OCI-LY1 (cell line): ENCODE measurements at regions not wholly inside any gene's neighbourhood (a gene's known extent, or its start where the extent isn't known, plus 50 kb on each side); places are given as distances from the start of the nearest gene placed in this dataset.

ENCODE experiments used
- EZH2 ChIP-seq: fragments of 200-600 bp; sonication (generic), shearing (Covaris generic); IDR thresholded peaks from 2 replicates; pipeline ENCODE4 v1.8.0; 2017; ENCODE audit warnings: borderline replicate concordance, mixed run types, mild to moderate bottlenecking, antibody characterized with exemption, low read length, moderate library complexity, mixed read lengths
- TF ChIP-seq, protein P1 (sequence below): fragments of 200-600 bp; sonication (generic), shearing (Covaris generic); IDR thresholded peaks from 2 replicates; pipeline ENCODE4 v1.5.1; 2017; ENCODE audit warnings: mild to moderate bottlenecking, antibody characterized with exemption, low read length, moderate library complexity, mixed read lengths

- TF ChIP-seq, protein P1, sequence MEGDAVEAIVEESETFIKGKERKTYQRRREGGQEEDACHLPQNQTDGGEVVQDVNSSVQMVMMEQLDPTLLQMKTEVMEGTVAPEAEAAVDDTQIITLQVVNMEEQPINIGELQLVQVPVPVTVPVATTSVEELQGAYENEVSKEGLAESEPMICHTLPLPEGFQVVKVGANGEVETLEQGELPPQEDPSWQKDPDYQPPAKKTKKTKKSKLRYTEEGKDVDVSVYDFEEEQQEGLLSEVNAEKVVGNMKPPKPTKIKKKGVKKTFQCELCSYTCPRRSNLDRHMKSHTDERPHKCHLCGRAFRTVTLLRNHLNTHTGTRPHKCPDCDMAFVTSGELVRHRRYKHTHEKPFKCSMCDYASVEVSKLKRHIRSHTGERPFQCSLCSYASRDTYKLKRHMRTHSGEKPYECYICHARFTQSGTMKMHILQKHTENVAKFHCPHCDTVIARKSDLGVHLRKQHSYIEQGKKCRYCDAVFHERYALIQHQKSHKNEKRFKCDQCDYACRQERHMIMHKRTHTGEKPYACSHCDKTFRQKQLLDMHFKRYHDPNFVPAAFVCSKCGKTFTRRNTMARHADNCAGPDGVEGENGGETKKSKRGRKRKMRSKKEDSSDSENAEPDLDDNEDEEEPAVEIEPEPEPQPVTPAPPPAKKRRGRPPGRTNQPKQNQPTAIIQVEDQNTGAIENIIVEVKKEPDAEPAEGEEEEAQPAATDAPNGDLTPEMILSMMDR: no peak
- TF ChIP-seq EZH2: no peak
These were observed 125.6 kb upstream of the STXBP5 start for GRCh38 chr6:147078602-147079001.
